ENCODE measurements at regions not wholly inside any gene's neighbourhood (a gene's known extent, or its start where the extent isn't known, plus 50 kb on each side); places are given as distances from the start of the nearest gene placed in this dataset.

DNA sequence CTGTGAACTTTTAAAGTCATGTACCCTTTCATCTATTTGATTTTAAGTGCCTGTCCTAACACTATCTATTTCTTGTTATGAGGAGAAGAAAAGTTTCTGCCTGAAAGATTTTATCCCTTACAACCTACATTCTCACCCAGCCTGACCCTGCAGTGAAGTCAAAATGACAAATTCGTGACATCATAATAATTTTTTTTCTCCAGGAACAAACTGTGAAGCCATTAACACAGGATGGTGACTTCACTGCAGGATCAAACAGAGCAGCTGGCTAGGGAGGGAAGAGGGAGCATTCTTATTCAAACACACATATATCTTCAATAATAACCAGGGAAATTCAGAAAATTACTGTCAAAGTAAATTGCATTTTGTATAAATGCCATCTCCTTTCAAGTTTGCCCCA lies 147.8 kb upstream of the PRMT6 start:
- TF ChIP-seq, protein P1, sequence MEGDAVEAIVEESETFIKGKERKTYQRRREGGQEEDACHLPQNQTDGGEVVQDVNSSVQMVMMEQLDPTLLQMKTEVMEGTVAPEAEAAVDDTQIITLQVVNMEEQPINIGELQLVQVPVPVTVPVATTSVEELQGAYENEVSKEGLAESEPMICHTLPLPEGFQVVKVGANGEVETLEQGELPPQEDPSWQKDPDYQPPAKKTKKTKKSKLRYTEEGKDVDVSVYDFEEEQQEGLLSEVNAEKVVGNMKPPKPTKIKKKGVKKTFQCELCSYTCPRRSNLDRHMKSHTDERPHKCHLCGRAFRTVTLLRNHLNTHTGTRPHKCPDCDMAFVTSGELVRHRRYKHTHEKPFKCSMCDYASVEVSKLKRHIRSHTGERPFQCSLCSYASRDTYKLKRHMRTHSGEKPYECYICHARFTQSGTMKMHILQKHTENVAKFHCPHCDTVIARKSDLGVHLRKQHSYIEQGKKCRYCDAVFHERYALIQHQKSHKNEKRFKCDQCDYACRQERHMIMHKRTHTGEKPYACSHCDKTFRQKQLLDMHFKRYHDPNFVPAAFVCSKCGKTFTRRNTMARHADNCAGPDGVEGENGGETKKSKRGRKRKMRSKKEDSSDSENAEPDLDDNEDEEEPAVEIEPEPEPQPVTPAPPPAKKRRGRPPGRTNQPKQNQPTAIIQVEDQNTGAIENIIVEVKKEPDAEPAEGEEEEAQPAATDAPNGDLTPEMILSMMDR (IDR thresholded peaks at IDR 0.05) = no peak
- no peak for TF ChIP-seq POLR2A (IDR thresholded peaks at IDR 0.05)
- TF ChIP-seq POLR2AphosphoS5 (IDR thresholded peaks at IDR 0.05) = no peak
- no peak for TF ChIP-seq EP300 (IDR thresholded peaks at IDR 0.05)
